Naive thymus-derived CD4-positive, alpha-beta T cell (primary cell): ENCODE measurements at regions not wholly inside any gene's neighbourhood (a gene's known extent, or its start where the extent isn't known, plus 50 kb on each side); places are given as distances from the start of the nearest gene placed in this dataset.

ENCODE experiments used
- ATAC-seq: fragments of 150-1000 bp; cut with Tn5 transposase; 2 replicates; pipeline ENCODE4 v1.10.0; 2021; ENCODE audit warnings: mild to moderate bottlenecking, moderate library complexity
- CTCF ChIA-PET: fragments of 350-600 bp; sonication (Branson Sonifier 250); formaldehyde crosslinking; loops from one replicate; lab custom pipeline; 2021; ENCODE audit warnings: antibody characterized with exemption; lab: Charles Lee
- POLR2A ChIA-PET: fragments of 350-600 bp; sonication (Branson Sonifier 250); formaldehyde crosslinking; loops from one replicate; lab custom pipeline; 2021; ENCODE audit warnings: antibody characterized with exemption, inconsistent platforms; lab: Charles Lee
- DNase-seq, 9 donors: peaks; one replicate each; pipeline versions ENCODE4 v3.0.0 to v3.0.0-alpha.2; 2020 to 2022; ENCODE audit warnings: mixed read lengths in 1 of 9
- H3K27ac ChIP-seq: one replicate; pipeline ENCODE4 v1.7.0; 2013; ENCODE audit warnings: mild to moderate bottlenecking, low read depth, low read length, moderate library complexity
- H3K27me3 ChIP-seq, 2 donors: one replicate each; pipeline ENCODE4 v1.7.0; 2013; ENCODE audit warnings: low read length in 2 of 2, mild to moderate bottlenecking in 2 of 2, moderate library complexity in 2 of 2; ENCODE audit not compliant: control insufficient read depth in 2 of 2, insufficient read depth in 2 of 2
- H3K36me3 ChIP-seq, 3 experiments: 1 replicate in 2 of 3; 2 replicates in 1 of 3; pipeline ENCODE4 v1.7.0; 2013; ENCODE audit warnings: low read length in 3 of 3, mild to moderate bottlenecking in 3 of 3, moderate library complexity in 1 of 3; ENCODE audit not compliant: insufficient read depth in 3 of 3, control insufficient read depth in 2 of 3
- H3K4me1 ChIP-seq, 2 donors: one replicate each; pipeline ENCODE4 v1.7.0; 2013; ENCODE audit warnings: low read length in 2 of 2, mild to moderate bottlenecking in 2 of 2, moderate library complexity in 1 of 2; ENCODE audit not compliant: control insufficient read depth in 2 of 2, insufficient read depth in 2 of 2
- H3K4me3 ChIP-seq: 2 replicates; pipeline ENCODE4 v1.7.0; 2013; ENCODE audit warnings: mild to moderate bottlenecking, low read length
- H3K9me3 ChIP-seq, 3 experiments: 1 replicate in 2 of 3; 2 replicates in 1 of 3; pipeline ENCODE4 v1.7.0; 2013; ENCODE audit warnings: low read length in 3 of 3; ENCODE audit not compliant: control insufficient read depth in 2 of 3
- H3K27ac Mint-ChIP-seq, 9 donors: one replicate each; pipeline ENCODE4 v1.8.0; 2020 to 2022; ENCODE audit warnings: mixed read lengths in 9 of 9, mild to moderate bottlenecking in 8 of 9, moderate library complexity in 5 of 9, inconsistent platforms in 2 of 9
- H3K27me3 Mint-ChIP-seq, 5 donors: one replicate each; pipeline ENCODE4 v1.8.0; 2021 to 2022; ENCODE audit warnings: mixed read lengths in 5 of 5, mild to moderate bottlenecking in 1 of 5
- H3K36me3 Mint-ChIP-seq, 5 donors: one replicate each; pipeline ENCODE4 v1.8.0; 2020 to 2022; ENCODE audit warnings: mixed read lengths in 5 of 5, mild to moderate bottlenecking in 3 of 5, inconsistent platforms in 1 of 5
- H3K4me1 Mint-ChIP-seq, 7 donors: one replicate each; pipeline ENCODE4 v1.8.0; 2020 to 2022; ENCODE audit warnings: mixed read lengths in 7 of 7, mild to moderate bottlenecking in 3 of 7, inconsistent platforms in 1 of 7
- H3K4me3 Mint-ChIP-seq, 10 donors: one replicate each; pipeline ENCODE4 v1.8.0; 2020 to 2022; ENCODE audit warnings: mild to moderate bottlenecking in 10 of 10, mixed read lengths in 10 of 10, moderate library complexity in 6 of 10, inconsistent platforms in 2 of 10
- H3K9me3 Mint-ChIP-seq, 11 donors: one replicate each; pipeline ENCODE4 v1.8.0; 2020 to 2022; ENCODE audit warnings: mixed read lengths in 11 of 11, mild to moderate bottlenecking in 4 of 11, inconsistent platforms in 1 of 11, moderate library complexity in 1 of 11
- intact Hi-C, 2 donors: fragments of 100-400 bp; cut with micrococcal nuclease; formaldehyde crosslinking; loops; one replicate each; pipeline ENCODE4 v1.15.1; 2023

DNA sequence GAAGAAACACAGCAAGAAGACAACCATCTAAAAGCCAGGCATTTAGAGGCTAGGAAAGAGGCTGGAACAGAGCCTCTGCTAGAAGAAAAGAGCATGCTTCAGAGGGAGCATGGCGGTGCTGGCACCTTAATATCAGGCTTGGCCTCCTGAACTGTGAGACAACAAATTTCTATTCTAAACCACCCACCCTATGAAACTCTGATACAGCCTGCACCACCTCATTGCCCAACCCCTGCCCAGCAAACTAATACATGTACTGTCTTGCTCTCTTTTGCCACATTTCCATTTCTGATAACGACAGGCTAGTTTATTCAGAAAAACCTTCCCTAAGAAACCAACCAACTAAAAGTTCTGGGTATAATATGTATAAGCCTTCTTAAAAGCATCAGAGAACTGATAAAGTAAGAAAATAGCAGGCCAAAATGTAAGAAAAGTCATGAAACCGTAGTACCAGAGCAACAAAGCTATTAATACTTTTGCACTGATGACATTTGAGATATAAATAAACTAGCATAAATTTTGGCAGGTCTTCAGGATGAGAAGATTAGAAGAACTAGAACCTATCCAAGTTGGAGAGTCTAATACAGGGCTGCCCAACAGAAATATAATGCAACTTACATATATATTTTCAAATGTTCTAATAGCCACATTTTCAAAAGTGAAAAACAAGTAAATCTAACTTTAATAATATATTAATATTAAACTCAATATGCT, 184.7 kb upstream of the HSF2 start:
- Mint-ChIP-seq H3K36me3 (no peaks in the 10 kb centered on the region), H3K4me3 (no peak overlapping the region), H3K4me1 (no peaks in the 10 kb centered on the region), H3K27ac (no peak overlapping the region), H3K9me3 (no peaks in the 10 kb centered on the region), H3K27me3 (no peaks in the 10 kb centered on the region)
- no peak for ATAC-seq
- Histone ChIP-seq H3K4me3 (no peak overlapping the region), H3K36me3 (no peaks in the 10 kb centered on the region), H3K9me3 (no peaks in the 10 kb centered on the region), H3K27me3 (no peaks in the 10 kb centered on the region), H3K27ac (no peak overlapping the region), H3K4me1 (no peaks in the 10 kb centered on the region)
- ChIA-PET POLR2A (no interaction called here), CTCF (no interaction called here)
- DNase-seq = no peak
- intact Hi-C loops = no loop called here

GRCh38 chr6:122220254-122220653, 179.2 kb upstream of the HSF2 start:
- intact Hi-C loops = no loop called here
- H3K36me3 ChIP-seq = no peaks in the 10 kb centered on the region
- no peaks in the 10 kb centered on the region for H3K27me3 ChIP-seq
- H3K27ac ChIP-seq = no peak overlapping the region
- no peaks in the 10 kb centered on the region for H3K9me3 ChIP-seq
- POLR2A ChIA-PET = no interaction called here
- no peaks in the 10 kb centered on the region for H3K4me1 ChIP-seq
- Mint-ChIP-seq H3K4me1 (no peaks in the 10 kb centered on the region), H3K9me3 (peaks cover 0 to 1% (median 0%) of the 10 kb centered on the region in 11 donors), H3K27ac (no peak overlapping the region), H3K27me3 (no peaks in the 10 kb centered on the region), H3K36me3 (no peaks in the 10 kb centered on the region), H3K4me3 (no peak overlapping the region)
- no peak overlapping the region for H3K4me3 ChIP-seq
- CTCF ChIA-PET = no interaction called here
- DNase-seq (no peak), ATAC-seq (no peak)

DNA sequence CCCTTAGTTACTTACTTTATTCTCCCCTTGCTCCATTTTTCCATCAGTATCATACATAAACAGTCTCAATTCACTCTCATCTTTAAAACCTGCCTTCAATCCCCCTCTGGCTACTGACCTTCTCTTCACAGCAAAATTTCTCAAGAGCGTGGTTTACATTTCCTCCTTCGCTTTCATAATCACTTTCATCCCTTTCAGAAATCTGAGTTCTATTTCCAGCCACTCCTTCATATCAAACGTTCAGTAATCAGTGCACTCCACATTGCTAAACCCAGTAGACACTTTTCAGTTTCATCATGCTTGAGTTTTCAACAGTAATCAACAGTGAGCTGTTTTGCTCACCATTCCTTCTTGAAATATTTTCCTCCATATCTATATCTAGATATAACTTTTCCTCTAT, 176.7 kb upstream of the HSF2 start:
- intact Hi-C loops = no loop called here
- no peaks in the 10 kb centered on the region for H3K27me3 Mint-ChIP-seq
- peaks cover 0 to 6% (median 0%) of the 10 kb centered on the region in 11 donors for H3K9me3 Mint-ChIP-seq
- H3K4me3 Mint-ChIP-seq = no peak overlapping the region
- H3K4me1 Mint-ChIP-seq = no peaks in the 10 kb centered on the region
- Histone ChIP-seq H3K4me1 (no peaks in the 10 kb centered on the region), H3K36me3 (no peaks in the 10 kb centered on the region), H3K9me3 (no peaks in the 10 kb centered on the region), H3K4me3 (no peak overlapping the region), H3K27ac (no peak overlapping the region), H3K27me3 (no peaks in the 10 kb centered on the region)
- ChIA-PET CTCF (no interaction called here), POLR2A (no interaction called here)
- ATAC-seq = no peak
- no peak overlapping the region for H3K27ac Mint-ChIP-seq
- no peaks in the 10 kb centered on the region for H3K36me3 Mint-ChIP-seq
- no peak for DNase-seq

DNA sequence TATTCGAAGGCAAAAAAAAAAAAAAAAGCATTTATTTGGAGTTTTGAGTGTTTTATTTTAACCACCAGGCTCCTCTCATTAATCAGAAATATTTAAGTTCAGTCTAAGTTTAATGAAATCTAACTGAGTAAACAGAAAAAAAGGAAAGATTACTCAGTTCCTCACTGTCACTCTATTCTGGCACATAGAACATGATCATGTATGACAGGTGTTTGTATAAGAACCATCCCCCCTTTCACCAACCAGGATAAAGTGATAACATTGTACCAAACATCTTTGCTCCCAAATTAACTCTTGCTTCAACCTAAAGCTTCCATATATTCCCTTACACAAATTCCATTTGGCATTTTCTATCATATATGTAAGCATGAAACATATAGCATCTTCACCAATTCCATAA, 176.2 kb upstream of the HSF2 start:
- POLR2A ChIA-PET = no interaction called here
- no peak overlapping the region for H3K27ac Mint-ChIP-seq
- Histone ChIP-seq H3K4me3 (no peak overlapping the region), H3K27me3 (no peaks in the 10 kb centered on the region), H3K36me3 (no peaks in the 10 kb centered on the region), H3K9me3 (no peaks in the 10 kb centered on the region), H3K27ac (no peak overlapping the region), H3K4me1 (no peaks in the 10 kb centered on the region)
- H3K9me3 Mint-ChIP-seq = peaks cover 0 to 6% (median 0%) of the 10 kb centered on the region in 11 donors
- ATAC-seq = no peak
- no peak overlapping the region for H3K4me3 Mint-ChIP-seq
- no peaks in the 10 kb centered on the region for H3K36me3 Mint-ChIP-seq
- intact Hi-C loops = no loop called here
- no peak for DNase-seq
- H3K4me1 Mint-ChIP-seq = no peaks in the 10 kb centered on the region
- H3K27me3 Mint-ChIP-seq = no peaks in the 10 kb centered on the region
- CTCF ChIA-PET = no interaction called here

GRCh38 chr6:122238861-122239260, 160.6 kb upstream of the HSF2 start:
- intact Hi-C loops = no loop called here
- Mint-ChIP-seq H3K27me3 (peaks cover 0 to 9% (median 4%) of the 10 kb centered on the region in 5 donors), H3K4me3 (no peak overlapping the region), H3K4me1 (no peaks in the 10 kb centered on the region), H3K27ac (no peak overlapping the region), H3K9me3 (peaks cover 0 to 22% (median 7%) of the 10 kb centered on the region in 11 donors), H3K36me3 (peaks cover 0 to 9% (median 0%) of the 10 kb centered on the region in 5 donors)
- ChIA-PET CTCF (no interaction called here), POLR2A (no interaction called here)
- H3K9me3 ChIP-seq = peaks cover 0 to 15% (median 5%) of the 10 kb centered on the region in 3 experiments
- ATAC-seq = no peak
- H3K27me3 ChIP-seq = no peaks in the 10 kb centered on the region
- no peaks in the 10 kb centered on the region for H3K4me1 ChIP-seq
- no peak for DNase-seq
- H3K4me3 ChIP-seq = no peak overlapping the region
- no peak overlapping the region for H3K27ac ChIP-seq
- no peaks in the 10 kb centered on the region for H3K36me3 ChIP-seq

DNA sequence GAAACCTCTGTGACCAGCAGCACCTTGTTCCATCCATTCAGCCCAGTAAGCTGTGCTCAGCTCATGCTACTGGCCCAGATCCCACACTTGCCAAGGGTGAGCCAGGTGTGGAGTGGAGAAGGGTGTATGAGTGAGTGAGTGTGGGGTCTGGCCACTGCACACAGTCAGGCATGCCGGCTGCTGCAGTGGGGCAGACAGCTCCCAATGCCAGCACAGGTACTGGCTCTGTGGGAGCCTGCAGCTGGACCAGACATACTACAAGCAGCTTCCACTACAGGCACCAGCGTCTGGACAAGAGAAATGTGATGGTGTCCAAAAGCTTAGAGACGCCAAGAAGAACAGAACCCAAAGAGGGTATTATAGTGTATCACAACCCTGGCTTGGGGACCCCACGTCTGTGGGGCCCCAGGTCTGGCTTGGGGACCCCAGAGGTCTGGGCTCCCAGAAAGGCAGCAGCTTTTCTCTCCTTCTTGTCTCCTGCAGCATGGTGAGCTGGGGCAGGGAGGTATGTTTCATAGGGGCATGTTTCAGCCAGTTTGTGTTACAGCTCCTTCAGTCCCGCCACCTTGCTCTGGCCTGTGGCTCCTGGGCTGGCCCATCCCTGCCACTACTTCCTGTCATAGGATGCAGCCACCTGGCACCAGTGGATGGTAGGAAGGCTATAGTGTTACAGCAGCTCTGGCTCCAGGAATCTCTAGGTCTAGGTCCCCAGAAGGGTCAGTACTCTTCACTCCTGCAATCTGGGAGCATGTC, 152.4 kb upstream of the HSF2 start:
- no peak for DNase-seq
- ChIA-PET CTCF (no interaction called here), POLR2A (no interaction called here)
- ATAC-seq = no peak
- Histone ChIP-seq H3K4me1 (no peaks in the 10 kb centered on the region), H3K36me3 (no peaks in the 10 kb centered on the region), H3K9me3 (peaks cover 0 to 28% (median 5%) of the 10 kb centered on the region in 3 experiments), H3K27ac (no peak overlapping the region), H3K27me3 (no peaks in the 10 kb centered on the region), H3K4me3 (no peak overlapping the region)
- Mint-ChIP-seq H3K4me3 (no peak overlapping the region), H3K27me3 (no peaks in the 10 kb centered on the region), H3K4me1 (no peaks in the 10 kb centered on the region), H3K36me3 (peaks cover 0 to 9% (median 0%) of the 10 kb centered on the region in 5 donors), H3K27ac (no peak overlapping the region), H3K9me3 (peaks cover 0 to 38% (median 12%) of the 10 kb centered on the region in 11 donors)
- intact Hi-C loops = no loop called here
